Stimulated activated CD4-positive, alpha-beta T cell treated with anti-CD3 and anti-CD28 coated beads, Interleukin-2, amount 100 ng/mL, for 48 hours (primary cell): ENCODE measurements at regions not wholly inside any gene's neighbourhood (a gene's known extent, or its start where the extent isn't known, plus 50 kb on each side); places are given as distances from the start of the nearest gene placed in this dataset.

Experiments
- DNase-seq, 2 donors: peaks; one replicate each; pipeline ENCODE4 v3.0.0-alpha.2; 2020

DNA sequence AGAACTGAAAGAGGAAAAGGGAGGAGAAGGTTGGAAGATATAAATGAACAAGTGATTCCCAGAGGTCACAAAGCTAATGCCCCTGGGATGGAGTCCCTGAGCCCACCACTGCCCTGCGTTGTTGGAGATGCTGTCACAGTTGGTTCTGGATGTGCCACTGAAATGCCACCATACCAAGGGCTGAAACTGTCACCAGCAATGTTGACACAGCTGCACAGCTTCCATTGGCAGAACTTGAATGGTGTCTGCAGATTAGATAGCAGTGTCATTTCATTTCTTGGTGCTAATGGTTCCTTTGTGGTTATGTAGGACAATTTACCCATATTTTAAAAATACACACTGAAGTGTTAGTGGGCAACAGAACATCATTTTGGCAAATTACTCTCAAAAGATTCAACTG lies 120.7 kb downstream of the TBXT start:
- DNase-seq, result no peak

DNA sequence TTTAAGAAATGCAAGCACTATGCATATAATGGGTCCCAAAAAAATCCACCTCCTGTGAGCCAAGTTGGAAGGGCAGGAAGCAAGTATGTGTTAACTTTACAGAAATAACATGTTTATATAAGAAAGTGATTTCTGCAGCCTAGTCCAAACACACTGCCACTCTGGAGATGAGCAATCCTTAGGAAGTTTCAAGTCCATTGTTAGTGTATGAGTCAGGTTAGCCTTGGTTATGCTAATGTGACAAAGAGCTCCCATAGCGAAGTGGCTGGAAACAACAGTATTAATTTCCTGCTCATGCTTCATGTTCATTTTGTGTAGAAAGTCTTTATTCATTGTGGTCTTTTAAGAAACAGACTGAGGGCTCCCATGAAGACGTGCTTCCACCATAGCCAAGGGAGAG lies 121.4 kb downstream of the TBXT start:
- no peak for DNase-seq

GRCh38 chr6:166045860-166046200 lies 121.8 kb downstream of the TBXT start:
- DNase-seq, result no peak

DNA sequence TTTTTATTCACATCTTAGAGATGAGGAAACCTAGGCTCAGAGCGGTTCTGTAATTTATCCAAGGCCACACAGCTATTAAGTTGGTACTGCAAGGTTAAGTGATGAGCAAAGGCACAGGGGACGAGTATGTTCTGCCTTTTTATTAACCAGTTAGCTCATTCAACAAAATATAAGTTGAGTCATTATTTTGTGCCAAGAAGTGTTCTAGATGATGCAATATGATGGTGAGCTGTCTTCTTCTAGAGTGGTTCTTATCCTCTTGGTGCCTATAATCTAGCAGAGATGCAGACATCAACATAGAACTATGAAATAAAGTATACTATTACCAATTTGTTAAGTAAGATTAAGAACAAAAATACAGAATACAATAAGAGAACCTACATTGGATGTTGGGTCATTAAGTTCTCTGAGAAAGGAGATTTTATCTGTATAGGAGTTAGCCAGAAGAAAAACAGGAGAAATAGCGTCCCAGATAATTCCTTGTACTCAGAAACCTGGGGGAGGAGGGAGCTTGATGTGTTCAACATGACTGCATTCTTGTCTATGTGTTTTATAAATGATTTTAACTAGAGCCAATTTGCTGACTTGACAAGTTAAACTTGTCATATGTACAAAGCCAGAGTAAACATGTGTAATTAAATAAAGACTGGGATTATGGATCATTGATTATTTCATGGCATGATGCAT lies 122.3 kb downstream of the TBXT start:
- DNase-seq, result no peak

DNA sequence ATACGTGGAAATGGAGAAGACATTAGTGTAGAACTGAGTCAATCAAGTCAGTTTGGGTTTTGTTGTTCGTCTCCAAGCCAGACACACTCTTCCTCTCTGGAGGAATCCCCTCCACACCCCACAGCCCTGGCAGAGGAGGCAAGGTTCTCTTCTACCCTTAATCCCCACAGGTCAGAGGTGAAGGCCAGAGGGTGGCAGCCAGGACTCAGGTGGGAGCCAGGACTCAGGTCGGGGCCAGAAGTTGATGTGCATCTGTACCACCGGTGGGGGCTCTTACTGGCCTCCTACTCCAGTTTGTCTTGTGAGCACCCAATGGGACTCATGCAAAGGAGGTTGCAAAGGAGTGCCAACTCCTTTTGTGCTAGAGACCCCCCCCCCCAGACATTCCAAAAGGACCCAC lies 126.4 kb downstream of the TBXT start:
- DNase-seq, result no peak

- no peak for DNase-seq
Measured at GRCh38 chr6:166040292-166040691, 127.4 kb downstream of the TBXT start.

DNA sequence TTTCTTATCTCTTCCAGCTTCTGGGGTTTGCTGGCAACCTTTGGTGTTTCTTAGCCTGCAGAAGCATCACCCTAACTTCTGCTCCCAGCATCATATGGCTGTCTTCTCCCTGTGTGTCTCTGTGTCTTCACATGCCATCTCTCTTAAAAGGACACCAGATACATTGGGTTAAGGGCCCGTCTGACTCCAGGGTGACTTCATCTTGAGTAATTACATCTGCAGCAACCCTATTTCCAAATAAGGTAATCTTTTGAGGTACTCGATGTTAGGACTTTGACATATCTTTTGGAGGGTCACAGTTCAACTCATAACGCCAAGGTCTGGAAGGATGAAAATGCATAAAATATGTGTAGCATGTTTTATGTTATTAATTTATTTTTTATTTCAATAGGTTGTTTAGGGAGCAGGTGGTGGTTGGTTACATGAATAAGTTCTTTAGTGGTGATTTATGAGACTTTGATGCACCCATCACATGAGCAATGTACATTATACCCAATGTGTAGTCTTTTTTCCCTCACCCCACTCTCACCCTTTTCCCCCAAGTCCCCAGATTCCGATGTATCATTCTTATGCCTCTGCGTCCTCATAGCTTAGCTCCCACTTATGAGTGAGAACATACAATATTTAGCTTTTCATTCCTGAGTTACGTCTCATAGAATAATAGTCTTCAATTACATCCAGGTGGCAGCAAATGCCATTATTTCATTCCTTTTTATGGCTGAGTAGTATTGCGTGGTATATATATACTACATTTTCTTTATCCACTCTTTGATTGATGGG lies 131.1 kb downstream of the TBXT start:
- no peak for DNase-seq

GRCh38 chr6:166032366-166033200 lies 135.1 kb downstream of the TBXT start:
- no peak for DNase-seq

- DNase-seq, result no peak
Measured at GRCh38 chr6:166031275-166031674, 136.4 kb downstream of the TBXT start.

- no peak for DNase-seq
Measured at GRCh38 chr6:166029506-166029905, 138.1 kb downstream of the TBXT start.

- no peak for DNase-seq
Measured at GRCh38 chr6:166027761-166028160, 139.9 kb downstream of the TBXT start.

DNA sequence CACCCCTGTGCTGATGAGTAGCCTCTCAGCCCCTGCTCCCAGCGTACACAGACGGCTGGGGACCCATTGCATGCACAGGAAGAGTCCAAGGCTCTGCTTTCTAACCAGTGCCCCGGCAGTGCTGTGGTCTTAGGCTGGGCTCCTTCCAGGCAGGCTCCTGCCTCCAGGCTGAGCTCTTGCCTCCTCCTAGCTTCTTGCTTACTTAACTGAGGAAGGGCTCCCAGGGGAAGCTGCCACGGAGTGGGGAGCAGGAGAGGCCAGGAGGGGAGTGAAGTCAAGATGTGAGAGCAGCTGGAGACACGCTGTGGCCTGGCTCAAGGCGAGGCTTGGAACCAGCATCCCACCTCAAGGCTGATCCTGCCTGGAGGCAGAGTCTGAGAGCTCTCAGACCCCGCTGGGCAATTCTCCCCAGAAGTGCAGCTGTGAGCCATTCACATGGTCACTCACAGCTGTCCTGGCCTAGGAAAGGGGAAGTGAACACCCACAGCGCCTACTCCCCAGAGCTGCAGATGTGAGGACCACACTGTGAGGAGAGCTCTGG lies 141.0 kb downstream of the TBXT start:
- DNase-seq, result no peak

GRCh38 chr6:166025149-166025898 lies 142.3 kb downstream of the TBXT start:
- DNase-seq, result no peak

GRCh38 chr6:166024252-166024651 lies 143.4 kb downstream of the TBXT start:
- no peak for DNase-seq

DNA sequence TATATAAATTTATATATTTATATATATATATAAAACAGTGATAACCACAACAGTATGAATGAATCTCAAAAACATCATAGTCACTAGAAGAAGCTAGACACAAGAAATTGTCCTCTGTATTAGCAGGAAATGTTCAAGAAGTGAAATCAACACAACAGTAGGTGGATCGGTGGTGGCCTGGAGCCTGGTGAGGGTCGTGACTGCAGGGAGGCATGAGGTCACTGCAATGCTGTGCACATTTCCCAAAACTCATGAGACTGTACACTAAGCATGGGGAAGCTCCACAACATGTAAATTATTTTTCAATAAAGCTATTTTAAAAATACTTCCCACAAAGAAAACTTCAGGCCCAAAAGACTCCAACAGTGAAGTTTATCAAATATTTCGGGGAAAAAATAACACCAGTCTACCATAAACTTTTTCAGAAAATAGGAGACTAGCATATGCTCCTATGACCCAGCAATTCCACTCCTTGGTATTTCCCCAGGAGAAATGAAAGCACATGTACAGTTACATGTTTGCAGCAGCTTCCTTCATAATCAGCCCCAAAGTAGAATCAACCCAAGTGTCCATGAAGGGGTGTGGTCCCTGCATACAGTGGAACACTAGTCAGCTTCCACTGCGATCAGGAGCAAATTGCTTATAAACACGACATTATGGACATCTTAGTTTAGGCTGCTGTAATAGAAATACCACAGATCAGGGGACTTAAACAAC lies 144.2 kb downstream of the TBXT start:
- no peak for DNase-seq

DNA sequence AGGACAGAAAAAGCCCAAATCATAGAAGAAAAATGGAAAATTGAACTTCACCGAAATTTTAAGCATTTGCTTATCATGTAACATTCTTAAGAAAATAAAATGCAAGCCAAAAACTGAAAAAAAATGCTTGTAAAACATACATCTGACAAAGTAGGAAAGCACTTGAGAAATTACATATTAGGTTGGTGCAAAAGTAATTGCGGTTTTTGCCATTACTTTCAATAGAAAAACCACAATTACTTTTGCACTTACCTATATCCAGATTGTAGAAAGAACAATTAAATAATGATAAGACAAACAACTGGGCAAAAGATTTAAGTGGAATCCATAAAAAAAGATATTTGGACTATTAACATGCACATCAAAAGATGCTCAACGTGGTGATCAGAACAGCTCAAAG lies 146.2 kb downstream of the TBXT start:
- no peak for DNase-seq

DNA sequence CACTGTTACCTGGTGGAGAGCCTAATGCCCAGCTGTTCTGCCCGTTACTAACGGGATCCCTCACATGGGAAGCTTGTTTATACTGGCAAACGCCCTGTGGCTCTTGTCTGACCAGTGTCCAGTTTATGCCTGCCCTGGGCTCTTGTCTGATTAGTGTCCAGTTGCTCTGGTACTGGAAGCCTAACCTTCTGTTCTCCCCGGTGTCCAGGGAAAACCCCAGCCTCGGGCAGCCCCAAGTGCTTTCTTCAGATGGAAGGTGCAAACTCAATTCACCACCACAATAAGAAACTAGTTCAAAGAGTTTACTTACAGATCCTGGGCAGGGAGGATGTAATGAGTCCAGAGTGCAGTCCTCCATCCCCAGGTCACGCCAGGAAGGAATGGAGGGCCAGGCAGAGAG lies 148.4 kb downstream of the TBXT start:
- DNase-seq, result no peak

GRCh38 chr6:166017032-166017635 lies 150.5 kb downstream of the TBXT start:
- no peak for DNase-seq

- DNase-seq, result no peak
Measured at GRCh38 chr6:166014966-166015365, 152.7 kb downstream of the TBXT start.

DNA sequence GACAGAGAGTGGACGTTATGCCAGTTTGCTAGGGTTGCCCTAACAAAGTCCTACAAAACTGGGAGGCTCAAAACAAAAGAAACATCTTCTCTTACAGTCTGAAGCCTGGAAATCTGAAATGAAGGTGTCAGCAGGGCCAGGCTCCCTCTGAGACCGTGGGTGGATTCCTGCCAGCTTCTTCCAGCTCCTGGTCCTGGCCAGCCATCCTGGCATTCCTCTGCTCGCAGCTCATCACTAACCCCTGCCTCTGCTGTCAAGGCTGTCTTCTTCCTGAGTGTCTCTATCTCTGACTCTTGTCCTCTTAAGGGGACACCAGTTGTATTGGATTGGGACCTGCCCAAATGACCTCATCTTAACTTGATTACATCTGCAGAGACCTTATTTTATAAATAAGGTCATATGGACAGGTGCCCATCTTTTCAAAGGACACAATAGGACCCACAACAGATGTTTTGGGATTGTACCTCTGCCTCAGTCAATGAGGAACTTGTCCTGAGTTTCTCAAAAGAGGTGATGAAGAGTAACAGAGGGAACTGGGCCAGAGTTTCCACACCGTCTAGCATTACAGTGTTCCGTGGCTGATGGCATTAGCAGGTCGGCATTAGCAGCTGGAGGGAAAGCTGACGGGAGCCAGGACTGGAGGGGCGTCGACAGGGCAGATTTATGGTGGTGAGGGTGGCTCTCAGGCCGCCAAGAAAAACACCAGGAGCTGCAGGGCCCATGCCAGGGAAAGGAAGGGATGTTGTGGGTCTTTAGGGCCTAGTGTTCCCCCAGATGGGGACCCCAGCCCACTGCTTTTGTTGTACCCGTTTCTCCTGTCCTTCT lies 157.3 kb downstream of the TBXT start:
- DNase-seq, result no peak
